ENCODE measurements at regions not wholly inside any gene's neighbourhood (a gene's known extent, or its start where the extent isn't known, plus 50 kb on each side); places are given as distances from the start of the nearest gene placed in this dataset.
"Not testable (repeated sequence)": the region's sequence is repeated elsewhere in the genome, so short reads cannot be mapped to it uniquely, and the experiment has no call there.

- DNase-seq, result peak; percentile 1
These were observed 699.0 kb downstream of the BRINP1 start for GRCh38 chr9:118670011-118670953.

GRCh38 chr9:118674942-118675341 lies 694.3 kb downstream of the BRINP1 start:
- peak; percentile 69 for DNase-seq

GRCh38 chr9:118677936-118678653 lies 691.1 kb downstream of the BRINP1 start:
- DNase-seq, result not testable (repeated sequence)

DNA sequence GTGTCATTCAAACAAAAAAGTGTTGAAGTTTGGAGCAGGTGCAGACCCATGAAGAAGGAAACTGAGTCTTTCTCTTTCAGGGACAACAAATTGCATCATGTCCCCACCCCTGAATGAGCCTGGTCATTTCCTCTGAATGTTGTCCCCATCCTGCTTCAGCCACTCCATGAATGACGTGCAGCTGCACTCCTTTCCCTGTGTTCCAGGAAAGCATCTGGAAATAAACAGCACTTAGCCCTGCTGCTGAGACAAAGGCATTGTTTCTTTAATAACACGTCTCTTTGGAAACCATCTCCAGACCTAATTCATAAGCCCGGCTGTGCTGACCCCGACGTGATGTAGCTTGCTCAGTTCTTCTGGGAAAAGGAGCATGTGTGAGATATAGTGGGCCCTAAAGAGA lies 682.3 kb downstream of the BRINP1 start:
- peak; percentile 67 for DNase-seq

DNA sequence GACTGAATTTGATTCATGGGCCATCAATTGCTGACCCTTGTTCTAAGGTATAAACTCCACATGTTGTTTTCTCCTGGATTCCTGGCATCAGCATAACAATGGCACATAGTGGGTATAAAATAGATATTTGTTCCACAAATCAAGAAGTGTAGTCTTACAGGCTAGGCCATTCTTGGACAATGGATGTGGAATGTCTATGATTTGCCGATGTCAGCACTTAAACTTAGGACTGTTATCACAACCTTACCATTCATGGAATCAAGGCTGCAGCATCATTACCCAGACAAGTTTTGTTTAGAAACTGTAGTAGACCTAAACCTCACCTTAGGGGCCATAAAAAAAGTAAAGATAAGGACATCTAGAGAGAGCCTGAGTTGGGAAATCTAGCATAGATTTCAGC lies 680.0 kb downstream of the BRINP1 start:
- no peak for DNase-seq

DNA sequence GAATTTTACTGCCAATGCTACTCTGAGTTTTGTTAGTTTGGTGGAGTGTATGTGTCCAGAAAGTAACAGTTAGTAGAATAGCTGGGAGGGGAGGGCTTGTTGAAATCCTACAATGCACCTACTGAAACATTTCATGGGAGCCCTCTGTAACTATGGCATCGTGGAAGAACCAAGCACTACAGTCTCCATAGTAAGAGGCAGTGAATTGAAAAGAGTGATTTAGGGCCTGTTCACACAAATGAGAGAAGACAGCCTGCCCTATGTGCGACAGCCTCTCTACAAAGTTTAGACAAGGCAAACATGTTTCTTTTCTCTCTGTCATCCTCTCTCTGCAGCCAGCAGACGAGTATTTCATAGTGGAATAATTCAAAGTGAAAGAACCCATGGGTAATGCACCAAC lies 676.6 kb downstream of the BRINP1 start:
- DNase-seq, result no peak

- no peak for DNase-seq
These were observed 675.6 kb downstream of the BRINP1 start for GRCh38 chr9:118693645-118694044.

GRCh38 chr9:118695249-118695648 lies 674.0 kb downstream of the BRINP1 start:
- DNase-seq, result not testable (repeated sequence)

GRCh38 chr9:118701985-118702384 lies 667.2 kb downstream of the BRINP1 start:
- DNase-seq, result peak; percentile 22

DNA sequence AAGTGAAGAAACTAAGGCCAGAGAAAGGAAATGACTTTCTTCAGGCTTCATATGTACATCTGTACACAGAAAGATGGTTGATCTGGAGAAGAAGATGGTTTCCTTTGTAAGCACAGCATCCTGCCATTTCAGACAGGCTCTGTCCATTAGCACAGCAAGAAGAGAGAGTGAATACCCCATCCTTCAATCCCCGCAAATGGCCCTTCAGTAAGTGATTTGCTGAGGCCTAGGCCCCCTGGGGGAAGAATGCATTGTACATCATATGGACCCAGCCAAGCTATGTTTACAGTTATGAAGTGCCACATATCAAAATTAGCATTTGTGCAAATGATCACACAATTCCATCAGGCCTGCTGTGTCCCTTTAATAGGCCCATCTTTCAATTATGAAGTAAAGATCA lies 657.4 kb downstream of the BRINP1 start:
- DNase-seq, result no peak

DNA sequence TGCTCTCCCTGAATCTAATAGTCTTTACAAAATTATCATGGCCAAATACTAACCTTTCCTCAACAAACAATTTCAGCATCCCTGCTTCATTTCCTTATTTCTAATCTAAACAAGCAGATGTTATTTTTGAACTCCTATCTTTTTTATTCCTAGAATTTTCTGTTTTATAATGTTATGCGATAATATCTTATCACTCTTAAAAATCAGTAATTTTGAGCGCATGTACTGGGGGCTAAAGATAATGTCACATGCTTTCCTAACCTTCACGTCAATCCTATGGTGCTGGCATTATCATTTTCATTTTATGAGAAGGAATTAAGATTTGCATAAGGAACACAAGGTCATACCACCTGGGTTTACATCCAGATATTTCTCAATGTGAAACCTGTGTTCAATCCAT lies 648.0 kb downstream of the BRINP1 start:
- no peak for DNase-seq

GRCh38 chr9:118721923-118722322 lies 647.3 kb downstream of the BRINP1 start:
- no peak for DNase-seq

GRCh38 chr9:118729981-118730380 lies 639.3 kb downstream of the BRINP1 start:
- no peak for DNase-seq

DNA sequence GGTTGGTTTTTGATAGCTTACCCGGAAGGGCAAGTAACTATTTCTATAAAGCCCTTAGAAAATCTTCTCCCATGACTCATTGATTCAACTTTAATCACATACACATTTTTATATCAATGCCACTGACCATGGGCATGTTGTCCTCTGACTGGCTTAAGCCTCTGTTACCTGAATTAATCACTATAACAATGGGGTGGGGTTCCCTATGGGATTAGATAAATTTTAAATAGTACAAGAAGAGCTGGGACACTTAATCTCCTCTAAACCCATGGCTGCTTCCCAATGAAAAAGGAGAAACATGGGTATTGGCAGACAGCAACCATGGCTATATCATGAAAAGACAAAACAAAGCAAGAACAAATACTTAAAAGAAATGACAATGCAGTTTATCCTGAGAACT lies 636.2 kb downstream of the BRINP1 start:
- DNase-seq, result no peak

- DNase-seq, result no peak
These were observed 634.5 kb downstream of the BRINP1 start for GRCh38 chr9:118734696-118735095.

- DNase-seq, result no peak
These were observed 632.8 kb downstream of the BRINP1 start for GRCh38 chr9:118736406-118736805.

GRCh38 chr9:118751077-118751847 lies 618.0 kb downstream of the BRINP1 start:
- DNase-seq, result no peak

GRCh38 chr9:118751848-118752223 lies 617.4 kb downstream of the BRINP1 start:
- DNase-seq, result no peak

GRCh38 chr9:118761016-118761790 lies 608.0 kb downstream of the BRINP1 start:
- no peak for DNase-seq

DNA sequence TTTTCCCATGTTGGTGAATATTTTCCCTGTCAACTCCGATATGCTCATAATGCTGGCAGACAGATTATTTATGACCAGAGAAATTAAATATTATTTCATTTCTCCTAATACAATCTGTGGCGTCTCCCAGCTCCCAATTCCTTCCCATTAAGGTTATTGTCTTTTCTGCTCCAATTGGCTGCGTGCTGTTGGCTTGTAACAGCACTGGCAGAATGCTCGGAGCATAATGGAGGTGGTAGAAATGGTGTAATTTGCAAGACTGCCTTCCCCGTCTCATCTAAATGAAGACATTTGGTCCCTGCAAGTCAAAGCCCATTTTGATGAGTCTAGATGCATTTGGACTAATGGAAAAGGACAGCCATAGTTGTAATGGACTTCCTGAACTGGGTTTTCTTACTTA lies 601.7 kb downstream of the BRINP1 start:
- DNase-seq, result no peak

- peak; percentile 60 for DNase-seq
These were observed 586.3 kb downstream of the BRINP1 start for GRCh38 chr9:118782790-118783463.

GRCh38 chr9:118784033-118784432 lies 585.2 kb downstream of the BRINP1 start:
- no peak for DNase-seq
